ENCODE measurements at regions not wholly inside any gene's neighbourhood (a gene's known extent, or its start where the extent isn't known, plus 50 kb on each side); places are given as distances from the start of the nearest gene placed in this dataset.

DNA sequence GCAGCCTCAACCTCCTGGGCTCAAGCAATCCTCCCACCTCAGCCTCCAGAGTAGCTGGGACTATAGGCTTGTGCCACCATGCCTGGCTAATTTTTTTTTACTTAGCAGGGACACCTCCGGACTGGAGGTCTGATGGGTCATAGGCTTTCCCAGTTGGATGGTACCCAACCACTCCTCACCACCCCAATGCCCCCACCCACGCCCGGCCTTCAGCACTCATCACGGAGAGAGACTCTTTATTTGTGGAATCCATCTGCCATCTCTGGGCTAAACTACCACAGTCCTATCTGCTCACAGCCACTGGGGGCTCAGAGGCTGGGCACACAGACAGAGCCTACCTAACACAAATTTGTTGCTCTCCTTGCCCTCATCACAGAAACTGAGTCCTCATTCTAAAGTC, 58.3 kb upstream of the STXBP1 start:
- DNase-seq (ENCODE audit: extremely low read depth, low read depth) = no peak

DNA sequence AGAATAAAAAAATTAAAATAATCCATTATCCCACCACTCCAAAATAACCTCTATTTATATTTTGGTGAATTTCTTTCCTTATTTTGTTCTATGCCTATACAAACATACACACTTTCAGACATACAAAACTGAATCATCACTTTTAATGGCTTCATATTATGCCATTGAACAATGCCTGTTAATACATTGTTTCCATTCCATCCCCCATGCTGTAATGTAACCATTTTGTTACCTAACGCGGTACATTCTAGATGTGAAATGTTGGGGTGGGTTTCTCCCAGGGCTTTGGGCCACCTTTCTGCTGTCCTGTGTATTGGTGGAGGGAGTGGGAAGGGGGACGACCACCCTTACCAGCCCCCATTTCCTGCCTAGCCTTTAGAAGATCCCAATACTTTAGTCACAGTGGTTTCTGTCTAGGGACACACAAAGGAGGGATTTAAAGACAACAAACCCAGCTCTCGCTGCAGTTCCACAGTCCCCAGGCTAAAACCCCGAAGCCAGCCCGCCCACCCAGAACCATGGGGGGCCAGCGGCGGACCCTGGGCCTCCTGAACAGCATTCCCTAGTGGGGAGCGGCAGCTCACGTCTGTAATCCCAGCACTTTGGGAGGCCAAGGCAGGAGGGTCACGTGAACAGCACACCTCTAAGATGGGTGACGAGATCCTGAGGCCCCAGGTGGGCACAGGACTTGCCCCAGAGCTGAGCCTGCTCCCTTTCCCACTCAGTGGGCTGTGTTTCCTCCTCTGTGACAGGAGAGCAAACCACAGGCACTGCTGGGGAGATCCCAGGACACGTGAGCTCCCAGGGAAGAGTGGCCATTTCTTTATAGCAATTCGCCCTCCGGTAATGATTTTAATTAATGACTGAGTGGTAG, 56.9 kb upstream of the STXBP1 start:
- DNase-seq (ENCODE audit: extremely low read depth, low read depth) = no peak

DNA sequence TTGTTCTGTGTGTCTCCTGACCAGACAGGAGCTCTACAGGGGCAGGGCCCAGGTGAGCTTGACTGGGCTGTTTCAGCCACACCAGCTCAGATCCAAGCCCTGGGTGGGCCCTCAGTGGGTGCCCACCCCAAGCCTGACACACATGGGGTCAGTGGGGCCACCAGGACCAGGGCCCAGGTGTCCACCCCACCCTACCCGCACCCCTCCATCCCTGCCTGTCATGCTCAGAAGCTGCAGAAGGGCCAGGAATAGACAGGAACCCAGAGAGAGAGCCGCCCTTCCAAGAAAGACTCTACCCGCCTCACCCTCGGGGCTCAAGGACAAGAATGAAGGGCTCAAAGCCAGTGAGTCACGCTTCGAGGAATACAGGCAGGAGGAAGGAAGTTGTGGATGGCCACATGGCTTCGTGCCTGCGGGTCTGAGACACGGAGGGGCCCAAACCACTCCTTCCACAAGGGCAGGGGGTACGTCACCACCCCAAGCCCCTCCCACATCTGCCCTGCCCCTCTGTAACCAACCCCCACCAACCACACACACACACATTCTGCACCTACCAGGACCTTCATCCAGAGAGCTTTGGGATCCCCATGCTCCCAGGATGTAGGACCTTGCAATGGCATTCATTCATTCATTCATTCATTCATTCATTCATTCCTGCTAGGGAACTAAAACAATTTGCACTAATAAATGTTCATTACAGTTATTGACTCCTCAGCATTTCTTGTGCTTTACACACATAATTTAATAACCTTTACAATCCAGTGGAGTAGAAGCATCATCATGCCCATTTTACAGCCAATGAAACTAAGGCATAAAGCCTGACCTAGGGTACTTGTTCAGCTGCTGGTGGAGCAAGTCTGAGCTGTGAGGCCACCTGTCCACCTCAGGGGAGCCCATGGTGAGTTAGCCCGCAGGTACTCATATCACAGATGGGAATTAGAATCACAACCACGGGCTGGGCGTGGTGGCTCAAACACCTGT, 55.9 kb upstream of the STXBP1 start:
- DNase-seq (ENCODE audit: extremely low read depth, low read depth) = peak; percentile 86

DNA sequence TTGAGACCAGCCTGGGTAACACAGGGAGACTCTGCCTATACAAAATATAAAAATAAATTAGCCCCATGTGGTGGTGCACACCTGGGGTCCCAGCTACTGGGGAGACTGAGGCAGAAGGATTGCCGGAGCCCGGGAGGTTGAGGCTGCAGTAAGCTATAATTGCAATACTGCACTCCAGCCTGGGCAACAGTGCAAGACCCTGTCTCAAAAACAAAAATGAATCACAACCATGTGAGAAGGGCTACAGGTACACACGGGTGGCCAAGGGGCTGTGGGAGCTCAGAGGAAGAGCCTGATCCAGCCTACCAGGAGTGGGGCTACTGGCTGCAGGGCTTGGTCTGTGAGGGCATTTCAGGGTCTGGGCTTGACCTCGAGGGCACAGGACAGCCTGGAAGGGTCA, 55.2 kb upstream of the STXBP1 start:
- DNase-seq (ENCODE audit: extremely low read depth, low read depth) = no peak

DNA sequence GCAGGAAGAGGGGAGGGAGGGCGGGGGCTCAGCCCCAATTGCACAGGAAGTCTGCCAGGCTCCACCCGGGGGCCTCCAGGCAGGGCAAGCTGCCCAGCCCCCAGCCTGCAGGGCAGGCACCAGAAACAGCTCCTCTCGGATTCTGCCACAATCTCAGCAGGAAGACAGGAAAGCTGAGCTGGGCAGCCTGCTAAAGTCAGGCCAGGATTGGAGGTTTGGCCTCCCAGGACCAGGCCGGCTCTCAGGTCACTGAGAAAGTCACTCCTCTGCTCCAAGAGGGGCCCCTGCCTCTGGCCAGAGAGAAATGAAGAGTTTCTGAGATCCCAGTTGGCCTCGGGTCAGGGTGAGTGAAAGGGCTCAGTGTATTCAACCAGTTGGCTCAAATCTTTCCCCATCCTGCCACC, 54.6 kb upstream of the STXBP1 start:
- no peak for DNase-seq (ENCODE audit: extremely low read depth, low read depth)

DNA sequence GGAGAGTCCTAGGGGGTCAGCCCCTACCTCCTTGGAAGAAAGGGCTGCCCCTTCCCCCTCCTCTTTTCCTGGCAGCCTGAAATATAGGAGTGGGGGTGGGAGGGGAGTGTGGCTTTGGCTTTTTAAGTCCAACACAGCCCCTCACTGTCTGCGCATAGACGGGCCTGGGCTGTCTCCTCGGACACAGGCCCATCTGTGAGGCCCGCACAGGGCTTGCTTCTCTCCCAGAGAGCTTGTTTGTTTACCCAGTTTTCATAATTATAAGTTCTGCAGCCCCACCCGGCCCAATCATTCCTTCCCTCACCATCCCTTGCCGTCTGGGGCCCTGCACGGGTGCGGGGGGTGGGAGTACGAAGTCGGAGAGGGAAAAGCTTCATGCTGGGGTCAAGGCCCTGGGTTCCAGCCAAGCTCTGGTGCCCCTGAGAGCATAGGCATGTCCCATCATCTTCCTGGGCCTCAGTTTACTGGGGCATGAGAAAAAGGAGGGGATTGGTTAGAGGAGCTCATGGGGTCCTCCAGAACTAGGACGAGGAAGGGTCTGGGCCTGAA, 54.0 kb upstream of the STXBP1 start:
- no peak for DNase-seq (ENCODE audit: extremely low read depth, low read depth)

DNA sequence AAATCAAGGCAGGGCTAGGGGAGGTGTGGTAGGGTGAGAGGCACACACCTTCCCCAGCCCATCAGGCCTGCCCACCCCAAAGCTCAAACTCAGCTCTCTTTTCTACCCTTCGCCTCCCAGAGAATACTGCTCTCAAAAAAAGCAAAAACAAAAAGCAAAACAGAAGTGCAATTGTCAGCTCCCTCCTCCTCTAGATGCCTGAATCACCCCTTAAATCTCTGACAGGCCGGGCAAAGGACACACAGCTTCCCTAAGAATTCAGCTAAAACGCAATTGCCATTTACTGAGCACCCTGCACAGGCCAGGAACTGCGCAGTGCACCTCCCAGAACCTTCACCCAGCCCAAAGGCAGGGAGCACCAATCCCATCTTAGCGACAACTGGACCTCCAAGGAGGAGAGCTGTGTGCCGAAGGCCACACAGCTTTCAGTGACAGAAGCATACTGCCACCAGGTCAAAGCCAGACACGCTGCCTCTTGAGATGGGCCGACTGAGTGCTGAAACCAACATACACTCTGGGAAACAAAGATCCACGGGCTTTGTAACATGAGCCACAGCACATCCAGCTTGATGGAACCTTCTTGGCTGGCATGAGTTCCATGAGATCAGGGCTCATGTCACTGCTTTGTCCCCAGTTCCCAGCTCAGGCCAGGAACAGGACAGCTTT, 53.4 kb upstream of the STXBP1 start:
- DNase-seq (ENCODE audit: extremely low read depth, low read depth) = no peak

DNA sequence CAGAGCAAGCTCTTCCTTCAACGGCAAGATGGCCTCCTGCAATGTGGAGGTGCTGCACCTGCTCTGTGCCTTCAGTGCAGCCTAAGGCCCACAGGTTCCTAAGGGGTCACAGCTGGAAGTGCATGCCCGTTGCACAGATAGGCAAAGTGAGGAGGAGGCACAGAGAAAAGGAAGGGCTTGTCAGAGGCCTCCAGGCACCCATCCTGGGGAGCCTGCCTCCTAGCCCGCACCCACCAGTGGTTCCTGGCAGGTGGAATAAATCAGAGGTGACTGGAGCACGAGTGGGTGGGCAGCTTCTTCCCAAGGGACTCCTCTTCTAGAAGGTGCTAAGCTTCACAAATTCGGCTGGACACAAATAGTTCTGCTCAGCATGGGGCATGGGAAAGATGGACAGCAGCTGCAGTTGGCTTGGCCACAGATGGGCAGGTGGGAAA, 52.8 kb upstream of the STXBP1 start:
- no peak for DNase-seq (ENCODE audit: extremely low read depth, low read depth)

DNA sequence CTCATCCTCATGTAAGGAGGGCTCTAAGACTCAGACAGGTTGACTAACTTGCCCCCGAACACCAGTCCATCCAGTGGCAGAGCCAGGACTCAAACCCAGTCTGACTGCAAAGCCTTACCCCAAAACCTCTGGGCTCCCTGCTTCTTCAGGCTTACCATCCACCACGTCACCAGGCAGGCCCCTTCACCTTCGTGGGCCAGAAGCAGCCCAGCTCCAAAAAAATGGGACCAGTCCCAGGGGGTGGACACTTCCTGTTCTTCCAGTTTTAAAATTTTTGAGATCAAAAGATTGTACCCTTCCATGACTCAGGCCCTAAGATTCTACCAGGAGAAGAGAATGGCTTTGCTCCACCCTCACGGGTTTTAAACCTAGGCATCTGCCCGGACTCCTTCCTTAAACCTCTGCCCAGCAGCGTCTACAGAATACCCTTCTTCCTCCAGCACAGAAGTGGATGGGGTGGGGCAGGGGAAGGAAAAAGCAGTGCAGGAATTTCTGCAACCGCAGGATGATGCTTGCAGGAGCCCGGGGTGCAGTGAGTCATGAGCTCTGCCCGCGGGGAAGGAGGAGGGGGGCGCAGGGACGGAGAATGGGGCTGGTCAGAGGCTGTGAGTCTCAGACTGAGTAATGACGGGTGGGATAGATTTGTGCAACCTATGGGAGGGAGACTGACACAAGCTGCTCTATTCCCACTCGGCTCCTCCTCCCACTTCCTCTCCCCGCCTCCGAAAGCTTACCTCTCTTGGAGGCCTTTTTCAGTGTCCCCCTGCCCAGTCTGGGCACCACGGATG, 50.4 kb upstream of the STXBP1 start:
- peak; percentile 96 for DNase-seq (ENCODE audit: extremely low read depth, low read depth)

Measured in NCI-H460 (cell line).